Gastrocnemius medialis (tissue), 4 donors: ENCODE measurements at regions not wholly inside any gene's neighbourhood (a gene's known extent, or its start where the extent isn't known, plus 50 kb on each side); places are given as distances from the start of the nearest gene placed in this dataset.

Experiments
- CTCF ChIP-seq, 5 experiments: fragments of 450-650 bp in 3 of 5; fragments of 200-600 bp in 2 of 5; sonication (generic) in 2 of 5; IDR thresholded peaks in 4 of 5; conservative IDR thresholded peaks in 1 of 5; 1 replicate in 4 of 5; 2 replicates in 1 of 5; pipeline ENCODE4 v1.5.1; 2016 to 2019; ENCODE audit warnings: antibody characterized with exemption in 5 of 5, mild to moderate bottlenecking in 3 of 5, moderate library complexity in 3 of 5
- POLR2A ChIP-seq, 2 donors: fragments of 450-650 bp; IDR thresholded peaks; one replicate each; pipeline ENCODE4 v1.6.1; 2017; ENCODE audit warnings: antibody characterized with exemption in 2 of 2, mild to moderate bottlenecking in 2 of 2, moderate library complexity in 2 of 2

- no peak for TF ChIP-seq POLR2A (IDR thresholded peaks at IDR 0.05)
- no peak for TF ChIP-seq CTCF (IDR thresholded peaks at IDR 0.05 in 4 of 5, conservative IDR thresholded peaks at IDR 0.05 in 1 of 5)
Observed at GRCh38 chr4:81527115-81527514, 55.4 kb upstream of the RASGEF1B start.
